Osteocyte (in vitro differentiated cells): ENCODE measurements at regions not wholly inside any gene's neighbourhood (a gene's known extent, or its start where the extent isn't known, plus 50 kb on each side); places are given as distances from the start of the nearest gene placed in this dataset.

Source experiments
- DNase-seq: peaks from one replicate; pipeline ENCODE4 v3.0.0; 2021; ENCODE audit warnings: mixed read lengths; ENCODE audit not compliant: unreplicated experiment; ENCODE audit errors: extremely low spot score
- H3K27ac Mint-ChIP-seq: one replicate; pipeline ENCODE4 v1.8.0; 2021; ENCODE audit warnings: mild to moderate bottlenecking, mixed read lengths; ENCODE audit not compliant: unreplicated experiment
- H3K27me3 Mint-ChIP-seq: one replicate; pipeline ENCODE4 v1.8.0; 2021; ENCODE audit warnings: mixed read lengths; ENCODE audit not compliant: unreplicated experiment
- H3K36me3 Mint-ChIP-seq: one replicate; pipeline ENCODE4 v1.8.0; 2021; ENCODE audit warnings: mixed read lengths; ENCODE audit not compliant: unreplicated experiment
- H3K4me1 Mint-ChIP-seq: one replicate; pipeline ENCODE4 v1.8.0; 2021; ENCODE audit warnings: mixed read lengths; ENCODE audit not compliant: unreplicated experiment
- H3K4me3 Mint-ChIP-seq: one replicate; pipeline ENCODE4 v1.8.0; 2021; ENCODE audit warnings: mild to moderate bottlenecking, moderate library complexity, mixed read lengths; ENCODE audit not compliant: unreplicated experiment
- H3K9me3 Mint-ChIP-seq: one replicate; pipeline ENCODE4 v1.8.0; 2021; ENCODE audit warnings: mixed read lengths; ENCODE audit not compliant: unreplicated experiment
- TF ChIP-seq, protein P1 (sequence below): fragments of 200-600 bp; sonication (generic); IDR thresholded peaks from 2 replicates; pipeline ENCODE4 v1.5.0; 2021; ENCODE audit warnings: antibody characterized with exemption, mild to moderate bottlenecking, moderate library complexity

DNA sequence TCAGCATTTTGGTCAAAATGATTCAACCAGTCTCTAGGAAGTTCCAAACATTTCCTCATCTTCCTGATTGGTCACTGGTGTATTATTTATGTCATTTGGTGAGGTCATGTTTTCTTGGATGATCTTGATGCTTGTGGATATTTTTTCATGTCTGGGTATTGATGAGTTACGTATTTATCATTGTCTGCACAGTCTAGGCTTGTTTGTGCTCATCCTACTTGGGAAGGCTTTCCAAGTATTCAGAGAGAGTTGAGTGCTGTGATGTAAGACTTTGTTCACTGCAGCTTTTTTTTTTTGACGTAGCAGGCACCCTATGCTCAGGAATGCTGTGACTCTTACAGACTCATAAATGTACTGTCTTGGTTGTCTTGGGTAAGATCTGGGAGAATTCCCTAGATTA lies 509.5 kb downstream of the SLITRK1 start:
- H3K4me1 Mint-ChIP-seq, result peaks cover 7% of the 10 kb centered on the region
- H3K4me3 Mint-ChIP-seq, result no peak overlapping the region
- no peak for DNase-seq
- peaks cover 21% of the 10 kb centered on the region for H3K9me3 Mint-ChIP-seq
- no peaks in the 10 kb centered on the region for H3K27me3 Mint-ChIP-seq
- TF ChIP-seq, protein P1, sequence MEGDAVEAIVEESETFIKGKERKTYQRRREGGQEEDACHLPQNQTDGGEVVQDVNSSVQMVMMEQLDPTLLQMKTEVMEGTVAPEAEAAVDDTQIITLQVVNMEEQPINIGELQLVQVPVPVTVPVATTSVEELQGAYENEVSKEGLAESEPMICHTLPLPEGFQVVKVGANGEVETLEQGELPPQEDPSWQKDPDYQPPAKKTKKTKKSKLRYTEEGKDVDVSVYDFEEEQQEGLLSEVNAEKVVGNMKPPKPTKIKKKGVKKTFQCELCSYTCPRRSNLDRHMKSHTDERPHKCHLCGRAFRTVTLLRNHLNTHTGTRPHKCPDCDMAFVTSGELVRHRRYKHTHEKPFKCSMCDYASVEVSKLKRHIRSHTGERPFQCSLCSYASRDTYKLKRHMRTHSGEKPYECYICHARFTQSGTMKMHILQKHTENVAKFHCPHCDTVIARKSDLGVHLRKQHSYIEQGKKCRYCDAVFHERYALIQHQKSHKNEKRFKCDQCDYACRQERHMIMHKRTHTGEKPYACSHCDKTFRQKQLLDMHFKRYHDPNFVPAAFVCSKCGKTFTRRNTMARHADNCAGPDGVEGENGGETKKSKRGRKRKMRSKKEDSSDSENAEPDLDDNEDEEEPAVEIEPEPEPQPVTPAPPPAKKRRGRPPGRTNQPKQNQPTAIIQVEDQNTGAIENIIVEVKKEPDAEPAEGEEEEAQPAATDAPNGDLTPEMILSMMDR, result no peak
- H3K27ac Mint-ChIP-seq, result no peak overlapping the region
- no peaks in the 10 kb centered on the region for H3K36me3 Mint-ChIP-seq

DNA sequence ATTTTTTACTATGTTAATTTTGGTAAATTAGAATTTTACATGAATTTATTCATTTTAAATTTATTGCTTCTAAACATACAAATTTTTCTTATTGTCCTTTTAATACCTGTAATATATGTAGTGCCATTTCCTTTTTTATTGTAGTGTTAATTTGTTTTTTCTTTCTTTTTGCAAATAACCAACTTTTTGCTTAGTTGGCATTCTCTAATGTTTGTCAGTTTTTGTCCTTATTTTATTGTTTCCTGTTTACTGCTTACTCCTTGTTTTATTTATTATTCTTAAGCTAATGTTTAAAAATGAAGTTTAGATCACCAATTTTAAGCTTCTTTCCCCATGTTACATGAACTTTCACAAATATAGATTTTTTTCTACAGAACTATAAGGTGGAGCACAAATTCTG lies 516.6 kb downstream of the SLITRK1 start:
- Mint-ChIP-seq H3K27me3 (no peaks in the 10 kb centered on the region), H3K27ac (no peak overlapping the region), H3K4me3 (no peak overlapping the region), H3K9me3 (peaks cover 7% of the 10 kb centered on the region), H3K4me1 (no peaks in the 10 kb centered on the region), H3K36me3 (no peaks in the 10 kb centered on the region)
- TF ChIP-seq, protein P1, result no peak
- no peak for DNase-seq

DNA sequence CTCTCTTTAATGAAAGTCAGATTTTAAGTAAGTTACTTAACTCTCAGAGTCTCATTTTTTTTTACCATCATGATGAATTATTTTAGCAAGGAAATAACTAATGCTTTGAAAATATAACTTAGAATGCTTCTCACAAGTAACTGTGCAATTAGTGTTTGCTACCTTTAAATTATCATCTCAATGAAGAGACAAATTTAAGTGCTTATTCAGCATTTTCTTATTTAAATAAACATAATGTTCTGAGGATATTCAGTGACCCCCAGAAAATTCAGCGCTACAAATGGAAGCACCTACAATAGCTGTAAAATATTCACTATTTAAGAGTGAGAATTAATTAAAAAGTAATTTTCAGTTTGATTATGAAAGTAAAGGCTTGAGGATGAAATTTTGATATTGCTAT lies 527.2 kb downstream of the SLITRK1 start:
- no peak overlapping the region for H3K4me3 Mint-ChIP-seq
- peaks cover 4% of the 10 kb centered on the region for H3K9me3 Mint-ChIP-seq
- H3K4me1 Mint-ChIP-seq, result peaks cover 15% of the 10 kb centered on the region
- H3K27me3 Mint-ChIP-seq, result no peaks in the 10 kb centered on the region
- no peak for DNase-seq
- H3K36me3 Mint-ChIP-seq, result no peaks in the 10 kb centered on the region
- TF ChIP-seq, protein P1, result no peak
- H3K27ac Mint-ChIP-seq, result no peak overlapping the region

DNA sequence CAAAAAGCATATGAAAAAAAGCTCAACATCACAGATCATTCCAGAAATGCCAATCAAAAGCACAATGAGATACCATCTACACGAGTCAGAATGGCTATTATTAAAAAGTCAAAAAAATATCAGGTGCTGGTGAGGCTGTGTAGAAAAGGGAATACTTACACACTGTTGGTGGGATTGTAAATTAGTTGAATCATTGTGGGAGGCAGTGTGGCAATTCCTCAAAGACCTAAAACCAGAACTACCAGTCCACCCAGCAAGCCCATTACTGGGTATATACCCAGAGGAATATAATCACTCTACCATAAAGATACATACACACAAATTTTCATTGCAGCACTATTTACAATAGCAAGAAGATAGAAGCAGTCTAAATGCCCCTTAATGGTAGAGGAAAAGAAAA lies 529.9 kb downstream of the SLITRK1 start:
- H3K4me3 Mint-ChIP-seq, result no peak overlapping the region

DNA sequence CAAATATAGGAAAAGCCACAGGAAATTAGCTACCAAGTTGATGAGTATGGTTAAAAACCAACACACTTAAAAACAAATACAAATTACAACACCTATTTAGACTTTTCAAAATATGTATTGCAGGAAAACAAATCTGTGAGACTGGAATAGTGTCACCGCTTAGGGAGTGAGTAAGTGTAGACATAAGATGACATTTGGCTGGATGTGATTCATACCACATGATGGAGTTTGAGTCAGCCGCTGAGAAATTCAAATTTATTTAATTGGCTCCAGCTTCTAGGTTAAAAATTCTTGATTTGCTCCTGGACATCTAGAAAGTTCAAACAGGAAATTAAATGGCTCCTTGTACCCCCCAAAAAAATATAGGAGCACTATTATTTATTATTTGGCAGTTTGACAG lies 531.7 kb downstream of the SLITRK1 start:
- DNase-seq, result no peak
- H3K9me3 Mint-ChIP-seq, result no peaks in the 10 kb centered on the region
- H3K27me3 Mint-ChIP-seq, result no peaks in the 10 kb centered on the region
- no peak overlapping the region for H3K4me3 Mint-ChIP-seq
- H3K36me3 Mint-ChIP-seq, result no peaks in the 10 kb centered on the region
- peaks cover 5% of the 10 kb centered on the region for H3K4me1 Mint-ChIP-seq
- H3K27ac Mint-ChIP-seq, result no peak overlapping the region
- TF ChIP-seq, protein P1, result no peak

More for the DNA sequence above, 529.9 kb downstream of the SLITRK1 start:
- TF ChIP-seq, protein P1, result no peak
- Mint-ChIP-seq H3K4me1 (peaks cover 5% of the 10 kb centered on the region), H3K36me3 (no peaks in the 10 kb centered on the region), H3K27ac (no peak overlapping the region), H3K9me3 (no peaks in the 10 kb centered on the region), H3K27me3 (no peaks in the 10 kb centered on the region)
- no peak for DNase-seq
